ENCODE measurements at regions not wholly inside any gene's neighbourhood (a gene's known extent, or its start where the extent isn't known, plus 50 kb on each side); places are given as distances from the start of the nearest gene placed in this dataset.

DNA sequence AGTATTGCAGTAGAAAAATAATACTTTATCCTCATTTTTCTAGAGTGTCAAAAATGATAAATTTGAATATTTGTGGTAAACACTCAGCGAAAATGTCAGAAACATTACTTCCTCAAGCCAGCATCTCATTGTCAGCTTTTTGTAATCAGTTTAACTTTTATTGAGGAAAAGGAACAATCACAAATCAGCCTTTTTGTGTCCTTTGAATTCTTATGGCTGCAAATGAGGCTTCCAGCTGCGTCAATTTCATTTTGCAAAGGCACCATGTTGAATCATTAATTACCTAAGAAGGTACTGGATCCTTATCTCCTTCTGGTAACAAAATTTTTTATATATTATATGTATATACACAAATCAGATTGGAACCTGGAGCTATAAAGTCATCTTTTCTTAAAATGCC lies 442.6 kb upstream of the CPEB2 start:
- Histone ChIP-seq H3K27me3 (no peaks in the 10 kb centered on the region), H3K4me1 (no peaks in the 10 kb centered on the region), H3K9me3 (replicated peaks in 1 of 11) (peaks cover 0 to 4% (median 2%) of the 10 kb centered on the region in 11 experiments; a peak in 7 of 22 replicates), H3K27ac (no peak overlapping the region), H3K4me3 (no peak overlapping the region), H4K20me1 (no peaks in the 10 kb centered on the region), H3K4me2 (no peak overlapping the region), H3K9ac (no peak overlapping the region), H3K36me3 (no peaks in the 10 kb centered on the region)
- no peak for TF ChIP-seq Cebpa-rat (IDR thresholded peaks at IDR 0.05)

DNA sequence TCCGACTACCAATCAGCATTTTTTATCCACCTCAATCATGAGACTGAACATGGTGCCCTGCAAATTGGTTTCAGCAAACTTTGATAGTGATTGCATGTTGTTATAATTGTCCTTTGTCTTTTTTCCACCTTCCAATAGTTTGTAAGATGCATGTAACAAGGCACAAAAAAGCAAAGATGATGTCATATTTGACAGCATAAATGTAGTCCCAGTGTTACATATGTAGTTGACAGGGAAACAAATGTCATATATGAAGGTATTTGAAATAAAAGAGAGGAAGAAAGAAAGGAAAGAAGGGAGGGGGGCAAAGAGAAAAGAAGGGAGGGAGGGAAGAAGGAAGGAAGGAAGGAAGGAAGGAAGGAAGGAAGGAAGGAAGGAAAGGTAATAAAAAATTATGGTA lies 441.7 kb upstream of the CPEB2 start:
- no peak overlapping the region for H3K9ac ChIP-seq
- no peak overlapping the region for H3K4me2 ChIP-seq
- no peak for TF ChIP-seq Cebpa-rat (IDR thresholded peaks at IDR 0.05)
- no peak overlapping the region for H3K27ac ChIP-seq
- no peaks in the 10 kb centered on the region for H4K20me1 ChIP-seq
- H3K4me3 ChIP-seq: no peak overlapping the region
- H3K4me1 ChIP-seq: no peaks in the 10 kb centered on the region
- H3K9me3 ChIP-seq (replicated peaks in 1 of 11): peaks cover 2 to 12% (median 9%) of the 10 kb centered on the region in 11 experiments; a peak in 15 of 22 replicates
- H3K36me3 ChIP-seq: no peaks in the 10 kb centered on the region
- no peaks in the 10 kb centered on the region for H3K27me3 ChIP-seq

DNA sequence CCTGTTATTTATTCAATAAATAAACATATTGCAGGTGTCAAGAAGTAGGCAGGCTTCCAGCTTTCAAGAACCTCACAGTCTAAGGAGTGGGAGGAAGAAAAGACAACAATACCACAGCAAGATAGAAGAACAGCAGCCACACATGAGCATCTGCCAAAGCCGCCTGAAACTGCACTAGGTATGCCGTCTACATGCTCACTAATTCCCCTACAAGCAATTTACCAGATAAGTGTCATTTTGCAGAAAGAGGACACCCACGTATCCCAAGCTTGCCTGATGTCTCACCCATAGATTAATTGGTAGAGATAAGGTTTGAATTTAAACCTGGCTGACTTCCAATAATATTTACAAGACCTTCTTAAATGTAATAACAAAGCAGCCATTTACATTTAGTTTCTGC lies 439.4 kb upstream of the CPEB2 start:
- H3K27me3 ChIP-seq: no peaks in the 10 kb centered on the region
- H3K4me3 ChIP-seq: no peak overlapping the region
- no peaks in the 10 kb centered on the region for H3K4me1 ChIP-seq
- H4K20me1 ChIP-seq: no peaks in the 10 kb centered on the region
- H3K27ac ChIP-seq: no peak overlapping the region
- H3K9ac ChIP-seq: no peak overlapping the region
- H3K4me2 ChIP-seq: no peak overlapping the region
- peaks cover 4 to 20% (median 12%) of the 10 kb centered on the region in 11 experiments; a peak in 15 of 22 replicates for H3K9me3 ChIP-seq (replicated peaks in 1 of 11)
- H3K36me3 ChIP-seq: no peaks in the 10 kb centered on the region
- no peak for TF ChIP-seq Cebpa-rat (IDR thresholded peaks at IDR 0.05)

DNA sequence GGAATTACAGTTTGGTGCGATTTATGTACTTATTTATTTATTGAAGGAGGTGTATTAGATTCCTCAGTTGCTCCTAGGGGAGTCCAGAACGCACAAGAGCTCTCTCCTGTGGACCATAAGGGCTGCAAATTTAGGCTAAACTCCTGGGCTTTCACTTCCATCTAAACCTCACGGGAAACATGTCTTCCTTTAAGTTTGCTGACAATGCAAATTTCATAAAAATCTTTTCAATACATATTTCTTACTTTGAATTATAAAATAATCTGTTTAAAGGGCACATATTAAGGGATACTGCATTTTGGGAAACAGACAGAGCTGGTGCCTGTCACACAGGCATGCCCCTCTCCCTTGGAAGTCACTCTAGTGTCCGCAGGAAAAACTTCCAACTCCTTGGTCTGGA lies 438.0 kb upstream of the CPEB2 start:
- H3K36me3 ChIP-seq: no peaks in the 10 kb centered on the region
- H3K9ac ChIP-seq: no peak overlapping the region
- no peak for TF ChIP-seq Cebpa-rat (IDR thresholded peaks at IDR 0.05)
- no peak overlapping the region for H3K27ac ChIP-seq
- H3K4me3 ChIP-seq: no peak overlapping the region
- no peaks in the 10 kb centered on the region for H4K20me1 ChIP-seq
- H3K4me2 ChIP-seq: no peak overlapping the region
- H3K27me3 ChIP-seq: no peaks in the 10 kb centered on the region
- H3K4me1 ChIP-seq: no peaks in the 10 kb centered on the region
- H3K9me3 ChIP-seq (replicated peaks in 1 of 11): peaks cover 4 to 20% (median 12%) of the 10 kb centered on the region in 11 experiments; a peak in 15 of 22 replicates

DNA sequence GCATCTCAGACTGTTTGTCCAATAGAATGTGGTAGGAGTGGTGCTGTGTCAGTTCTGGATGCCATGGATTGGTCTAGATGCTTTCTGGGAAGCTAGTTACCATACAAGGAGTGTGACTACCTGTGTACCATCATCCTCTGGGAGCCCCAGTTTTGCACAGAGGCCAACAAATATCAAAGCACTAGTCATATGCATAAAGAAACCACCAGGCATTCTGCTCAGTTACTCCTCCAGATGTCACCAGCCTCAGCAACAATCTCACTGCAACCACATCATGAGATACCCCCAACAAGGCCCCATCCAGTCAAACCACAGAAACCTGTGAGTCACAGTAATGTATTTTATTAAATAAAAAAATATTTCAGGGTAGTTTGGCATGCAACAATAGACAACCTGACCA lies 435.8 kb upstream of the CPEB2 start:
- no peak overlapping the region for H3K4me3 ChIP-seq
- no peaks in the 10 kb centered on the region for H4K20me1 ChIP-seq
- TF ChIP-seq Cebpa-rat (IDR thresholded peaks at IDR 0.05): no peak

GRCh38 chr4:14568351-14568750 lies 433.9 kb upstream of the CPEB2 start:
- no peaks in the 10 kb centered on the region for H3K27me3 ChIP-seq
- no peak overlapping the region for H3K9ac ChIP-seq
- no peaks in the 10 kb centered on the region for H4K20me1 ChIP-seq
- H3K27ac ChIP-seq: no peak overlapping the region
- no peaks in the 10 kb centered on the region for H3K4me1 ChIP-seq
- H3K9me3 ChIP-seq (replicated peaks in 1 of 11): peaks cover 4 to 22% (median 12%) of the 10 kb centered on the region in 11 experiments; a peak in 15 of 22 replicates
- no peak overlapping the region for H3K4me2 ChIP-seq
- no peak overlapping the region for H3K4me3 ChIP-seq
- no peak for TF ChIP-seq Cebpa-rat (IDR thresholded peaks at IDR 0.05)
- no peaks in the 10 kb centered on the region for H3K36me3 ChIP-seq

More for the DNA sequence above, 435.8 kb upstream of the CPEB2 start:
- Histone ChIP-seq H3K9ac (no peak overlapping the region), H3K9me3 (replicated peaks in 1 of 11) (peaks cover 4 to 20% (median 12%) of the 10 kb centered on the region in 11 experiments; a peak in 15 of 22 replicates), H3K36me3 (no peaks in the 10 kb centered on the region), H3K27ac (no peak overlapping the region), H3K4me1 (no peaks in the 10 kb centered on the region), H3K27me3 (no peaks in the 10 kb centered on the region), H3K4me2 (no peak overlapping the region)

DNA sequence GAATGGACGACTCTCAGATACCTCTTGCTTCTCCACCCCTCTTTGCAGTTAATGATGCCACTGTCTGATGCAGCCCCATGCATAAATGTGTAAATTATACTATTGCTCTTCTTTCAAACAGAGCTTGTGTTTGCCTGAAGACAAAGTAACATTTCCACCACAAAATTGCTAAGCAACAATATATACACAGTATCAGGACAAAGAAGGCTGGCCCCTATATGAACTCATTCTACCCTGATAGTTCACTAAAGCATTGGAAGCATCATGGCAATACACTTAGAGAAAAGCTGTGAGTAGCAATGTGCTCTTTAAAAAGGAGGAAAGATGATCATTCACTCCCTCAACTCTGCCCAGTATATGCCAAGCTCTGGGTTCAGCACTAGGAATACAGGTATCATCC lies 427.0 kb upstream of the CPEB2 start:
- H3K9me3 ChIP-seq (replicated peaks in 1 of 11): peaks cover 0 to 5% (median 0%) of the 10 kb centered on the region in 11 experiments; a peak in 1 of 22 replicates
- no peak for TF ChIP-seq Cebpa-rat (IDR thresholded peaks at IDR 0.05)
- H3K4me3 ChIP-seq: no peak overlapping the region
- no peaks in the 10 kb centered on the region for H3K27me3 ChIP-seq
- no peak overlapping the region for H3K27ac ChIP-seq
- no peak overlapping the region for H3K4me2 ChIP-seq
- H3K9ac ChIP-seq: no peak overlapping the region
- H3K4me1 ChIP-seq: no peaks in the 10 kb centered on the region
- no peaks in the 10 kb centered on the region for H4K20me1 ChIP-seq
- no peaks in the 10 kb centered on the region for H3K36me3 ChIP-seq

DNA sequence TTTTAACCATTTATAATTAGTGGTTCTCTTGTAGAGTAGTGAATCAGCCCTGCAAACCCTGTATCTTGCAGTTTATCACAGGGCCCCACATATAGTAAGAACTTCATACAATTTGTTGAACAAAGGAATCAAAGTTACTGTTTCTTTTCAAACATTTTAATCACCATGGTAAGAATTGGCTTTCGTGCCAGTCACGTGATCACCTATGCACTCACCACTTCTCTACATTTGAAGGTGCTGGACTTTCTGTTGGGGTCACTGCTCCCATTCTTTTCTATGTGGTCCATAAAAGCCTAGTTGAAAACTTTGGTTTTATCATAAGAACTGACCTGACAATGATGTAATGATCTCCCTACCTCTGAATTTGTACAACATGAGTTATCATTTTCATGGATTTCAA lies 426.4 kb upstream of the CPEB2 start:
- TF ChIP-seq Cebpa-rat (IDR thresholded peaks at IDR 0.05): no peak
- H3K27me3 ChIP-seq: no peaks in the 10 kb centered on the region
- no peaks in the 10 kb centered on the region for H3K4me1 ChIP-seq
- peaks cover 0 to 5% (median 0%) of the 10 kb centered on the region in 11 experiments; a peak in 1 of 22 replicates for H3K9me3 ChIP-seq (replicated peaks in 1 of 11)
- no peaks in the 10 kb centered on the region for H3K36me3 ChIP-seq
- H3K9ac ChIP-seq: no peak overlapping the region
- H4K20me1 ChIP-seq: no peaks in the 10 kb centered on the region
- H3K4me2 ChIP-seq: no peak overlapping the region
- H3K4me3 ChIP-seq: no peak overlapping the region
- H3K27ac ChIP-seq: no peak overlapping the region

DNA sequence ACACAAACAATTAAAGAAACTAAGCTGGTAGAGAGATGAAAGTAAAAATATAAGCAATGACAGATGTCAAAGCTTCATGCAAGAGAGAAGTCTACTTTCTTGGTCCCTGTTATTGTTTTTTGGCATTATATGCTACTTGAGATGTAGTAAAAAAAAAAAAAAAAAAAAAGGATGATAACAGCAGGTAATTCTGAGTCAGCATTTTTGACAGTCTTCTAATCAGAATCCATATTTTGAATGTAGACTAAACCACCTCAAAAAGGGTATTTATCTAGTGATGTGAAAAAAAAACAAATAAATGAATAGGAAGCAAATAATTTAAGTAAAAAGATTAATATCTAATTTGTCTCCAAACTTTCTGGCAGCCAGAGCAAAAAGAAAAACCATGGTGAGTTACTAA lies 422.2 kb upstream of the CPEB2 start:
- Histone ChIP-seq H3K4me3 (no peak overlapping the region), H3K4me2 (no peak overlapping the region), H3K4me1 (no peaks in the 10 kb centered on the region), H3K27me3 (no peaks in the 10 kb centered on the region), H3K9me3 (replicated peaks in 1 of 11) (no peaks in the 10 kb centered on the region), H3K9ac (no peak overlapping the region), H4K20me1 (no peaks in the 10 kb centered on the region), H3K27ac (no peak overlapping the region), H3K36me3 (no peaks in the 10 kb centered on the region)
- TF ChIP-seq Cebpa-rat (IDR thresholded peaks at IDR 0.05): no peak

GRCh38 chr4:14581741-14582140 lies 420.5 kb upstream of the CPEB2 start:
- H3K4me1 ChIP-seq: no peaks in the 10 kb centered on the region
- TF ChIP-seq Cebpa-rat (IDR thresholded peaks at IDR 0.05): no peak
- no peak overlapping the region for H3K4me3 ChIP-seq
- peaks cover 0 to 4% (median 0%) of the 10 kb centered on the region in 11 experiments; a peak in 1 of 22 replicates for H3K9me3 ChIP-seq (replicated peaks in 1 of 11)
- no peaks in the 10 kb centered on the region for H3K27me3 ChIP-seq
- H3K9ac ChIP-seq: no peak overlapping the region
- no peaks in the 10 kb centered on the region for H4K20me1 ChIP-seq
- no peaks in the 10 kb centered on the region for H3K36me3 ChIP-seq
- H3K4me2 ChIP-seq: no peak overlapping the region
- H3K27ac ChIP-seq: no peak overlapping the region

Measured in BLaER1 treated with 17β-estradiol and CSF1 and Interleukin-3, amounts not matched to agents 10 nM and 100 nM (cell line).